H1 (cell line): ENCODE measurements at regions not wholly inside any gene's neighbourhood (a gene's known extent, or its start where the extent isn't known, plus 50 kb on each side); places are given as distances from the start of the nearest gene placed in this dataset.

Experiments used
- CTCF ChIA-PET: fragments of 300-600 bp; sonication (Branson Sonifier 250); formaldehyde crosslinking; loops from one replicate; lab custom pipeline; 2021; ENCODE audit not compliant: partially characterized antibody; lab: Charles Lee
- POLR2A ChIA-PET: fragments of 300-600 bp; sonication (Branson Sonifier 250); formaldehyde crosslinking; loops from one replicate; lab custom pipeline; 2021; ENCODE audit warnings: inconsistent platforms; ENCODE audit not compliant: partially characterized antibody; lab: Charles Lee
- DNase-seq, 2 experiments: peaks; one replicate each; pipeline versions ENCODE4 v3.0.0 to v3.0.0-alpha.2; 2010 to 2022; ENCODE audit warnings: low spot score in 2 of 2, low read depth in 1 of 2, mixed read lengths in 1 of 2
- FAIRE-seq: peaks from 2 replicates; lab custom pipeline; 2011; peaks lifted over from hg19 to GRCh38; lab: Jason Lieb, UNC
- H2AFZ ChIP-seq: 2 replicates; pipeline ENCODE4 v1.8.1; 2012; ENCODE audit warnings: low read length, inconsistent platforms
- H2AK5ac ChIP-seq: 2 replicates; pipeline ENCODE4 v1.6.1; 2013; ENCODE audit warnings: low read depth, low read length
- H2BK120ac ChIP-seq: replicated peaks from 2 replicates; pipeline ENCODE3; 2013; ENCODE audit warnings: low read depth, low read length, inconsistent platforms
- H2BK12ac ChIP-seq: 2 replicates; pipeline ENCODE4 v1.6.1; 2013; ENCODE audit warnings: low read depth, low read length
- H2BK15ac ChIP-seq: 2 replicates; pipeline ENCODE4 v1.6.1; 2013; ENCODE audit warnings: low read length
- H2BK20ac ChIP-seq: 2 replicates; pipeline ENCODE4 v1.6.1; 2013; ENCODE audit warnings: low read length
- H2BK5ac ChIP-seq: 2 replicates; pipeline ENCODE4 v1.6.1; 2013; ENCODE audit warnings: low read depth, low read length
- H3K14ac ChIP-seq: 2 replicates; pipeline ENCODE4 v1.6.1; 2013; ENCODE audit warnings: inconsistent platforms; ENCODE audit not compliant: insufficient read length
- H3K18ac ChIP-seq: 2 replicates; pipeline ENCODE4 v1.6.1; 2013; ENCODE audit warnings: low read length; ENCODE audit errors: extremely low read depth
- H3K23ac ChIP-seq: 2 replicates; pipeline ENCODE4 v1.6.1; 2013; ENCODE audit warnings: inconsistent platforms; ENCODE audit not compliant: insufficient read length
- H3K23me2 ChIP-seq: 2 replicates; pipeline ENCODE4 v1.6.1; 2013; ENCODE audit warnings: low read depth, low read length
- H3K27ac ChIP-seq: 2 replicates; pipeline ENCODE4 v1.6.1; 2011; ENCODE audit warnings: low read depth, low read length, inconsistent platforms
- H3K27me3 ChIP-seq, 4 experiments: replicated peaks in 1 of 4; 1 replicate in 1 of 4; 2 replicates in 3 of 4; pipeline versions ENCODE4 v1.6.1 to v1.8.1; 2011 to 2013; ENCODE audit warnings: low read length in 3 of 4, mild to moderate bottlenecking in 3 of 4, inconsistent platforms in 2 of 4, mixed read lengths in 2 of 4, moderate library complexity in 1 of 4; ENCODE audit not compliant: control insufficient read depth in 3 of 4, insufficient read depth in 3 of 4; ENCODE audit errors: extremely low read depth in 1 of 4
- H3K36me3 ChIP-seq, 4 experiments: 2 replicates each; pipeline versions ENCODE4 v1.6.1 to v1.8.1; 2011 to 2013; ENCODE audit warnings: mild to moderate bottlenecking in 4 of 4, low read length in 3 of 4, moderate library complexity in 2 of 4, control low read depth in 1 of 4, inconsistent platforms in 1 of 4; ENCODE audit not compliant: insufficient read depth in 4 of 4, control insufficient read depth in 2 of 4
- H3K4ac ChIP-seq: replicated peaks from 2 replicates; pipeline ENCODE3; 2013; ENCODE audit warnings: low read length, low read depth, mixed read lengths, inconsistent platforms; ENCODE audit not compliant: insufficient read length
- H3K4me1 ChIP-seq, 4 experiments: replicated peaks in 1 of 4; 1 replicate in 1 of 4; 2 replicates in 3 of 4; pipeline versions ENCODE4 v1.6.1 to v1.8.1; 2011 to 2013; ENCODE audit warnings: low read length in 3 of 4, inconsistent platforms in 2 of 4, mixed read lengths in 1 of 4; ENCODE audit not compliant: insufficient read depth in 4 of 4, control insufficient read depth in 3 of 4
- H3K4me2 ChIP-seq, 2 experiments: 2 replicates each; pipeline versions ENCODE4 v1.6.1 to v1.8.1; 2011 to 2013; ENCODE audit warnings: low read depth in 2 of 2, low read length in 2 of 2, control low read depth in 1 of 2, inconsistent platforms in 1 of 2, mild to moderate bottlenecking in 1 of 2; ENCODE audit not compliant: insufficient read depth in 1 of 2
- H3K4me3 ChIP-seq, 4 experiments: fragments of 200-600, 300-600 bp in 1 of 4; sonication (generic), shearing (Covaris generic), sonication (Bioruptor Twin) in 1 of 4; 2 replicates each; pipeline versions ENCODE4 v1.5.1 to v1.8.1; 2011 to 2016; ENCODE audit warnings: low read length in 4 of 4, low read depth in 3 of 4, control low read depth in 2 of 4, inconsistent platforms in 2 of 4, mild to moderate bottlenecking in 2 of 4, mixed read lengths in 1 of 4, moderate library complexity in 1 of 4; ENCODE audit not compliant: insufficient read depth in 2 of 4; ENCODE audit errors: extremely low read depth in 1 of 4
- H3K56ac ChIP-seq: replicated peaks from 2 replicates; pipeline ENCODE3; 2013; ENCODE audit warnings: low read depth, mild to moderate bottlenecking, mixed read lengths, low read length, inconsistent platforms; ENCODE audit not compliant: insufficient read length
- H3K79me1 ChIP-seq: 2 replicates; pipeline ENCODE4 v1.6.1; 2013; ENCODE audit warnings: low read depth, low read length, control low read depth
- H3K79me2 ChIP-seq, 2 experiments: 2 replicates each; pipeline versions ENCODE4 v1.6.1 to v1.8.1; 2012 to 2013; ENCODE audit warnings: low read length in 2 of 2, mild to moderate bottlenecking in 2 of 2, inconsistent platforms in 1 of 2; ENCODE audit not compliant: insufficient read depth in 2 of 2, control insufficient read depth in 1 of 2
- H3K9ac ChIP-seq, 4 experiments: replicated peaks in 1 of 4; 1 replicate in 1 of 4; 2 replicates in 3 of 4; pipeline versions ENCODE4 v1.6.1 to v1.8.1; 2011 to 2013; ENCODE audit warnings: low read depth in 3 of 4, low read length in 3 of 4, control low read depth in 2 of 4, mild to moderate bottlenecking in 2 of 4, moderate library complexity in 2 of 4, inconsistent platforms in 1 of 4; ENCODE audit errors: extremely low read depth in 1 of 4
- H3K9me3 ChIP-seq, 2 experiments: 2 replicates each; pipeline versions ENCODE4 v1.6.1 to v1.8.1; 2012 to 2013; ENCODE audit warnings: mild to moderate bottlenecking in 2 of 2, moderate library complexity in 2 of 2, control low read depth in 1 of 2, inconsistent platforms in 1 of 2, low read depth in 1 of 2, low read length in 1 of 2, mixed read lengths in 1 of 2; ENCODE audit not compliant: insufficient read depth in 2 of 2
- H4K20me1 ChIP-seq, 2 experiments: replicated peaks in 1 of 2; 2 replicates each; pipeline versions ENCODE3 to v1.8.1; 2011 to 2013; ENCODE audit warnings: inconsistent platforms in 2 of 2, low read length in 2 of 2, mild to moderate bottlenecking in 1 of 2; ENCODE audit not compliant: insufficient read depth in 2 of 2, control insufficient read depth in 1 of 2
- H4K5ac ChIP-seq: 2 replicates; pipeline ENCODE4 v1.6.1; 2013; ENCODE audit warnings: low read length, low read depth, mixed read lengths, inconsistent platforms; ENCODE audit not compliant: insufficient read length
- H4K8ac ChIP-seq: 2 replicates; pipeline ENCODE4 v1.8.0; 2013; ENCODE audit warnings: mild to moderate bottlenecking, moderate library complexity, low read length, inconsistent platforms; ENCODE audit not compliant: insufficient read depth; ENCODE audit errors: extremely low read depth
- H4K91ac ChIP-seq: replicated peaks from 2 replicates; pipeline ENCODE3; 2013; ENCODE audit warnings: low read length, mixed read lengths, inconsistent platforms; ENCODE audit not compliant: insufficient read length
- BRCA1 ChIP-seq: IDR thresholded peaks from 2 replicates; pipeline ENCODE4 v1.6.1; 2012; ENCODE audit warnings: low read depth, low read length, improper control_type of control experiment
- CHD1 ChIP-seq: IDR thresholded peaks from 2 replicates; pipeline ENCODE4 v1.6.1; 2012; ENCODE audit warnings: low read depth, low read length, improper control_type of control experiment
- FOSL1 ChIP-seq: IDR thresholded peaks from 2 replicates; pipeline ENCODE4 v1.6.1; 2011; ENCODE audit warnings: mild to moderate bottlenecking, low read depth, low read length, moderate library complexity; ENCODE audit not compliant: insufficient read depth
- JUN ChIP-seq: IDR thresholded peaks from 2 replicates; pipeline ENCODE4 v1.6.1; 2011; ENCODE audit warnings: low read depth, mild to moderate bottlenecking, improper control_type of control experiment, low read length
- NRF1 ChIP-seq: IDR thresholded peaks from 2 replicates; pipeline ENCODE4 v1.6.1; 2011; ENCODE audit warnings: mild to moderate bottlenecking, low read depth, low read length, improper control_type of control experiment
- SAP30 ChIP-seq: fragments of 300-600 bp; sonication (generic); IDR thresholded peaks from 2 replicates; pipeline ENCODE4 v1.7.1; 2012; ENCODE audit warnings: low read length, moderate library complexity, mild to moderate bottlenecking, inconsistent platforms; ENCODE audit not compliant: insufficient read depth, insufficient replicate concordance
- SUZ12 ChIP-seq: fragments of 200-600 bp; sonication (generic); IDR thresholded peaks from 2 replicates; pipeline ENCODE4 v1.6.1; 2012; ENCODE audit warnings: mild to moderate bottlenecking, inconsistent platforms, low read length, moderate library complexity, mixed read lengths
- TCF12 ChIP-seq: IDR thresholded peaks from 2 replicates; pipeline ENCODE4 v1.6.1; 2011; ENCODE audit warnings: low read depth, mild to moderate bottlenecking, low read length
- WGBS, 2 experiments: shearing (Covaris generic) in 1 of 2; methylation state at CpG; one replicate each; pipeline versions ENCODE4 v1.1.6 to v1.1.7; 2013 to 2015; ENCODE audit warnings: low lambda C conversion rate in 2 of 2, mixed read lengths in 2 of 2, inconsistent platforms in 1 of 2, low coverage in 1 of 2, missing lambda C conversion rate in 1 of 2; ENCODE audit not compliant: insufficient replicate concordance in 2 of 2, insufficient coverage in 1 of 2, insufficient read length in 1 of 2; ENCODE audit errors: extremely low coverage in 1 of 2, missing lambda C conversion rate in 1 of 2; 5-methylcytosine and 5-hydroxymethylcytosine counted together
- TF ChIP-seq, protein P1 (sequence below): IDR thresholded peaks from 2 replicates; pipeline ENCODE4 v1.6.1; 2011; ENCODE audit warnings: low read length, improper control_type of control experiment
- TF ChIP-seq, protein P2 (sequence below): IDR thresholded peaks from 2 replicates; pipeline ENCODE4 v1.6.1; 2012; ENCODE audit warnings: low read length, inconsistent platforms
- TF ChIP-seq, protein P3 (sequence below): IDR thresholded peaks from 2 replicates; pipeline ENCODE4 v1.6.1; 2011; ENCODE audit warnings: low read depth, mild to moderate bottlenecking, low read length; ENCODE audit not compliant: insufficient read depth

DNA sequence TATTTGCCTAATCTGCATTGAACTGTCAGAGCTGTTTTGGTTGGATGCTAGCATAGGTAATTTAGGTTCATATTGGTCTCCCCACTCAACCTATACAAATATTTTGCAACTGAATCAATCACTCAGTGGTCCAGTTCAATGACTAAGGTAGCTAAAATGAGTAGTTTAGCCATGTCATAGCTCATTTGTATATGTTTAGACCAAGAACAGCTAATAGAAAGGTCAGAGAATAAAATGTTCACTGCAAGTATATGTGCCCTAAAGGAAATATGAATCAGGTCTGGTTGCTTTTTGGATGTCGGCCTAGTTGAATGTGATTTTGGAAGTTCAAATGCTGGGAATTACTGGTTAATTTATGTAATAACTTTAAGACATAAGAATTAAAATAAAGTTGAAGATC is 883.9 kb downstream of the LRFN5 start:
- no peak for FAIRE-seq
- DNase-seq = no peak
- TF ChIP-seq SAP30 (no peak), FOSL1 (no peak), BRCA1 (no peak), JUN (no peak), NRF1 (no peak), SUZ12 (no peak), CHD1 (no peak), TCF12 (no peak)
- TF ChIP-seq, protein P1, sequence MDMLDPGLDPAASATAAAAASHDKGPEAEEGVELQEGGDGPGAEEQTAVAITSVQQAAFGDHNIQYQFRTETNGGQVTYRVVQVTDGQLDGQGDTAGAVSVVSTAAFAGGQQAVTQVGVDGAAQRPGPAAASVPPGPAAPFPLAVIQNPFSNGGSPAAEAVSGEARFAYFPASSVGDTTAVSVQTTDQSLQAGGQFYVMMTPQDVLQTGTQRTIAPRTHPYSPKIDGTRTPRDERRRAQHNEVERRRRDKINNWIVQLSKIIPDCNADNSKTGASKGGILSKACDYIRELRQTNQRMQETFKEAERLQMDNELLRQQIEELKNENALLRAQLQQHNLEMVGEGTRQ = no peak
- TF ChIP-seq, protein P2, sequence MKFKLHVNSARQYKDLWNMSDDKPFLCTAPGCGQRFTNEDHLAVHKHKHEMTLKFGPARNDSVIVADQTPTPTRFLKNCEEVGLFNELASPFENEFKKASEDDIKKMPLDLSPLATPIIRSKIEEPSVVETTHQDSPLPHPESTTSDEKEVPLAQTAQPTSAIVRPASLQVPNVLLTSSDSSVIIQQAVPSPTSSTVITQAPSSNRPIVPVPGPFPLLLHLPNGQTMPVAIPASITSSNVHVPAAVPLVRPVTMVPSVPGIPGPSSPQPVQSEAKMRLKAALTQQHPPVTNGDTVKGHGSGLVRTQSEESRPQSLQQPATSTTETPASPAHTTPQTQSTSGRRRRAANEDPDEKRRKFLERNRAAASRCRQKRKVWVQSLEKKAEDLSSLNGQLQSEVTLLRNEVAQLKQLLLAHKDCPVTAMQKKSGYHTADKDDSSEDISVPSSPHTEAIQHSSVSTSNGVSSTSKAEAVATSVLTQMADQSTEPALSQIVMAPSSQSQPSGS = no peak
- TF ChIP-seq, protein P3, sequence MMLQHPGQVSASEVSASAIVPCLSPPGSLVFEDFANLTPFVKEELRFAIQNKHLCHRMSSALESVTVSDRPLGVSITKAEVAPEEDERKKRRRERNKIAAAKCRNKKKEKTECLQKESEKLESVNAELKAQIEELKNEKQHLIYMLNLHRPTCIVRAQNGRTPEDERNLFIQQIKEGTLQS = no peak

More for the DNA sequence above, 883.9 kb downstream of the LRFN5 start:
- Histone ChIP-seq H4K5ac (no peak overlapping the region), H3K9ac (no peak overlapping the region), H3K36me3 (no peaks in the 10 kb centered on the region), H2AFZ (no peak overlapping the region), H2AK5ac (no peak overlapping the region), H3K18ac (no peak overlapping the region), H3K79me2 (no peaks in the 10 kb centered on the region), H3K4me1 (no peaks in the 10 kb centered on the region), H3K9me3 (no peaks in the 10 kb centered on the region), H2BK5ac (no peak overlapping the region), H3K27ac (no peak overlapping the region), H4K20me1 (no peaks in the 10 kb centered on the region), H3K4ac (no peak overlapping the region), H3K14ac (no peak overlapping the region), H3K4me2 (no peak overlapping the region), H3K27me3 (no peaks in the 10 kb centered on the region), H3K79me1 (no peaks in the 10 kb centered on the region), H3K4me3 (no peak overlapping the region), H2BK120ac (no peak overlapping the region), H3K23ac (no peak overlapping the region), H4K91ac (no peak overlapping the region), H2BK20ac (no peak overlapping the region), H4K8ac (no peak overlapping the region), H2BK15ac (no peak overlapping the region), H3K56ac (no peak overlapping the region), H2BK12ac (no peak overlapping the region), H3K23me2 (no peaks in the 10 kb centered on the region)
- WGBS, 2 experiments = 96% methylated on average over 1 of the region's 1 CpG; no CpG with 5 or more reads in 1 of the 2 experiments
- CTCF ChIA-PET = no interaction called here
- POLR2A ChIA-PET = no interaction called here
